ENCODE measurements at regions not wholly inside any gene's neighbourhood (a gene's known extent, or its start where the extent isn't known, plus 50 kb on each side); places are given as distances from the start of the nearest gene placed in this dataset.

DNA sequence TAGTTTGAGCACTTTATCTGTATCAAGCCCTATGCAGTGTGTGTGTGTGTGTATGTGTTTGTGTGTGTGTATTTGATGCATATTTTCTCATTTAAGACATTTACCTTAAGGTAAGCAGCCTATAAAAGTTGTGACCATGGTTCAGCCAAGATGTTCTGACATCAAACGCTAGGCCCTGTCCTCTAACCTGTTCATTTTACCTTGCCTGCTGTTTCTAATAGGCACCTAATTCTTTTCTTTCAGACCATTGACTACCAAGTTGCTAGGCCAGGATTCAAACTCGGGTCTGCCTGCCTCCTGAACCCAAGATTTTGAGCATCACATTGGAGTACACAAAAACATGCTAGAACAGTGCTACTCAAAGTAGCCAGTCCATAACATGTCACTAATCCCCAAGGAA is 274.5 kb downstream of the PLK2 start:
- no peaks in the 10 kb centered on the region for H3K36me3 Mint-ChIP-seq (ENCODE audit: unreplicated experiment)
- no peak for DNase-seq
- no peak overlapping the region for H3K4me3 Mint-ChIP-seq (ENCODE audit: unreplicated experiment)
- H3K4me1 Mint-ChIP-seq (ENCODE audit: low read depth, unreplicated experiment) = no peaks in the 10 kb centered on the region
- TF ChIP-seq, protein P1, sequence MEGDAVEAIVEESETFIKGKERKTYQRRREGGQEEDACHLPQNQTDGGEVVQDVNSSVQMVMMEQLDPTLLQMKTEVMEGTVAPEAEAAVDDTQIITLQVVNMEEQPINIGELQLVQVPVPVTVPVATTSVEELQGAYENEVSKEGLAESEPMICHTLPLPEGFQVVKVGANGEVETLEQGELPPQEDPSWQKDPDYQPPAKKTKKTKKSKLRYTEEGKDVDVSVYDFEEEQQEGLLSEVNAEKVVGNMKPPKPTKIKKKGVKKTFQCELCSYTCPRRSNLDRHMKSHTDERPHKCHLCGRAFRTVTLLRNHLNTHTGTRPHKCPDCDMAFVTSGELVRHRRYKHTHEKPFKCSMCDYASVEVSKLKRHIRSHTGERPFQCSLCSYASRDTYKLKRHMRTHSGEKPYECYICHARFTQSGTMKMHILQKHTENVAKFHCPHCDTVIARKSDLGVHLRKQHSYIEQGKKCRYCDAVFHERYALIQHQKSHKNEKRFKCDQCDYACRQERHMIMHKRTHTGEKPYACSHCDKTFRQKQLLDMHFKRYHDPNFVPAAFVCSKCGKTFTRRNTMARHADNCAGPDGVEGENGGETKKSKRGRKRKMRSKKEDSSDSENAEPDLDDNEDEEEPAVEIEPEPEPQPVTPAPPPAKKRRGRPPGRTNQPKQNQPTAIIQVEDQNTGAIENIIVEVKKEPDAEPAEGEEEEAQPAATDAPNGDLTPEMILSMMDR (IDR thresholded peaks at IDR 0.05; ENCODE audit: partially characterized antibody, unreplicated experiment) = no peak
- no peak overlapping the region for H3K27ac Mint-ChIP-seq (ENCODE audit: unreplicated experiment)
- no peaks in the 10 kb centered on the region for H3K27me3 Mint-ChIP-seq (ENCODE audit: unreplicated experiment)
- no peaks in the 10 kb centered on the region for H3K9me3 Mint-ChIP-seq (ENCODE audit: unreplicated experiment)

DNA sequence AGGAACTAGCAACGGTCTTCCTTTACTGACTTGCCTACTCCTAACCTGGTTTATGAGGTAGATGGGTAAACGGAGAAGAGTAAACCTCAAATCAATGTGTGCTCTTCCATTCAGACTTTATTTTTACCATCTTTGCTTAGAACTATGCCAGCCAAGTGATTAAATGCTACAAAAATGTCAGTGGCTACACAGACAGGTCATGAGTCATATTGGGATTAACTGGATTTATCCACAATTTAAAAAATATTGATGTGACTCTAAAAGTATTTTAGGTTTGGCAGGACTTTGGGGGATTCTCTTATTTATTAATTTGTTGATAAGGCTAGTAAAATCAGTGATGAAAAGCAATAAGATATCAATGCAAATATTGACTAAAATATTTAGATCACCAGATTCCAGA is 275.0 kb downstream of the PLK2 start:
- no peak for DNase-seq
- Mint-ChIP-seq H3K27me3 (ENCODE audit: unreplicated experiment) (no peaks in the 10 kb centered on the region), H3K27ac (ENCODE audit: unreplicated experiment) (no peak overlapping the region), H3K4me1 (ENCODE audit: low read depth, unreplicated experiment) (no peaks in the 10 kb centered on the region), H3K36me3 (ENCODE audit: unreplicated experiment) (no peaks in the 10 kb centered on the region), H3K4me3 (ENCODE audit: unreplicated experiment) (no peak overlapping the region), H3K9me3 (ENCODE audit: unreplicated experiment) (no peaks in the 10 kb centered on the region)
- TF ChIP-seq, protein P1 (IDR thresholded peaks at IDR 0.05; ENCODE audit: partially characterized antibody, unreplicated experiment) = no peak

DNA sequence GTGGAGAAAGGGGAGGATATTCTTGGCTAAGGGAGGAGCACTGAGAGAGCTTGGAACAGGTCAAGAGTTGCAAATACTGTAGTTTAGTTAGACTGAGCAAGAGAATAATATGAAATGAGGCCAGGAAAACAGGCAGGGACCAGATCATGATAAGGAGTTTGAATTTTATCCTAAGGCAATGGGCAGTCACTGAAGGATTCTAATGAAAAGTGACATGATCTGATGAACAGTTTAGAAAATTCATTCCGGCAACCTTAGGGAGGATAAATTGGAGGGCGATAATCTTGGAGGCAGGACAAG is 276.1 kb downstream of the PLK2 start:
- H3K9me3 Mint-ChIP-seq (ENCODE audit: unreplicated experiment) = no peaks in the 10 kb centered on the region
- TF ChIP-seq, protein P1 (IDR thresholded peaks at IDR 0.05; ENCODE audit: partially characterized antibody, unreplicated experiment) = no peak
- H3K27me3 Mint-ChIP-seq (ENCODE audit: unreplicated experiment) = no peaks in the 10 kb centered on the region

DNA sequence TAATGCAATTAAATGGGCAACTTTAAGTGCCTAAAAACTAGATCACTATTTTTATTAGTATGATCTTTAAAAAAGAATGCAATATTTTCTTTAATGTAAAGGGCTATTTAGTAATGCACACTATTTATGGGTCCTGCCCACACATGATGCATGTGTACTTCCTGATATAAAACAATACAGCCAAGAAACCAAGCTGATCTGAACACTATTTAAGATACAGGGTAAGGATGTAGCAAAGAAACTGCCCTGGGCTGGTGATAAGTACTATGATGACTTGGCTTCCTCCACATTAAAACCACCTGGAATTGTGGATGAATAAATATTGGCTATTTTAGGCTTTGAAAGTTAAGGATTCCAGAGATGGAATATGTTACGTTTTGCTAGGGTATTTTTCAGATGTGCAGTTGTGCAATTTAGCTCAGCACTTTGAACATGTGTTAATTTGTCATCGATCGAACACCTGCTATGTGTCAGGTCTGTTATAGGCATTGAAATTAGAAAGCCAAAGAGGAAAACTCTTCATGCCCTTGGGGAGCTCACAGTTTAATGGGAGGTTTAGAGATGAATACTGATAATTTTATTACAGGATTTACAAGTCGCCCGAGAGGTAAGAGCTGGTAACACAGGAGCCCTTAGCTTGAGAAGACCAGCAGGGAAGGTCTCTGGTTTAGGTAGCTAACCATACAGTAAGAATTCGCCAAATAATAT is 276.7 kb downstream of the PLK2 start:
- TF ChIP-seq, protein P1 (IDR thresholded peaks at IDR 0.05; ENCODE audit: partially characterized antibody, unreplicated experiment) = no peak
- H3K27me3 Mint-ChIP-seq (ENCODE audit: unreplicated experiment) = no peaks in the 10 kb centered on the region
- H3K9me3 Mint-ChIP-seq (ENCODE audit: unreplicated experiment) = no peaks in the 10 kb centered on the region
- no peak overlapping the region for H3K4me3 Mint-ChIP-seq (ENCODE audit: unreplicated experiment)
- H3K36me3 Mint-ChIP-seq (ENCODE audit: unreplicated experiment) = no peaks in the 10 kb centered on the region
- no peaks in the 10 kb centered on the region for H3K4me1 Mint-ChIP-seq (ENCODE audit: low read depth, unreplicated experiment)
- no peak overlapping the region for H3K27ac Mint-ChIP-seq (ENCODE audit: unreplicated experiment)
- DNase-seq = no peak

More for the DNA sequence above, 276.1 kb downstream of the PLK2 start:
- DNase-seq = no peak
- no peaks in the 10 kb centered on the region for H3K4me1 Mint-ChIP-seq (ENCODE audit: low read depth, unreplicated experiment)
- no peak overlapping the region for H3K4me3 Mint-ChIP-seq (ENCODE audit: unreplicated experiment)
- H3K27ac Mint-ChIP-seq (ENCODE audit: unreplicated experiment) = no peak overlapping the region
- H3K36me3 Mint-ChIP-seq (ENCODE audit: unreplicated experiment) = no peaks in the 10 kb centered on the region

DNA sequence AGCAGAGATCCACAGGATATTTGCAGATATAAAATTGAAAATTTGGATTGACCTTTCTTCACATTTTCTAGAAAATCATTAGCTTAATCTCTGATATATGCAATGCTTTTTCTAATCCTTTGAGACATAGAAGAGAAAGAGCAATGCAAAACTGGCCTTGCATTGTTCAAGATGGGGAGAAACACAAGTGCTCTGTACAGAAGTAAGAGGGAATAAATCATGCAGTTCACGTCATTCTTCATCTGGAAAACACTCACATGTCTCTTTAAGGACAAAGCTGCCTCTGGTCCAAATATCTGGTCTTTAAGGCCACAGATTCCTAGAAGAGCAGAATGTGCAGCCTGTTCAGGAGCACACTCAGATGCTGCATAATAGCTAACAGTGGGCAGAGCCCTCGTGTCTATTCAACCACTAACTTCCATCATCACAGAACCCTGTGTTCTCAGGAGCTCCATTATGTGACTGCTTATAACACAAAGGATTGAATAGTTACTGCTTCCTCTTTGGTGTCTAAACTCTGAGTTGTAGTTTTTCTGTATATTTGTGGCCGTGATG is 277.5 kb downstream of the PLK2 start:
- Mint-ChIP-seq H3K4me3 (ENCODE audit: unreplicated experiment) (no peak overlapping the region), H3K27me3 (ENCODE audit: unreplicated experiment) (no peaks in the 10 kb centered on the region), H3K4me1 (ENCODE audit: low read depth, unreplicated experiment) (no peaks in the 10 kb centered on the region), H3K36me3 (ENCODE audit: unreplicated experiment) (no peaks in the 10 kb centered on the region), H3K27ac (ENCODE audit: unreplicated experiment) (no peak overlapping the region), H3K9me3 (ENCODE audit: unreplicated experiment) (no peaks in the 10 kb centered on the region)
- TF ChIP-seq, protein P1 (IDR thresholded peaks at IDR 0.05; ENCODE audit: partially characterized antibody, unreplicated experiment) = no peak
- no peak for DNase-seq
